OCI-LY3 (cell line): ENCODE measurements at regions not wholly inside any gene's neighbourhood (a gene's known extent, or its start where the extent isn't known, plus 50 kb on each side); places are given as distances from the start of the nearest gene placed in this dataset.

Experiments
- H2AFZ ChIP-seq: fragments of 200-600, 300-600 bp; shearing (Covaris generic); 2 replicates; pipeline ENCODE4 v1.6.0; 2014; ENCODE audit warnings: antibody characterized with exemption, low read depth, low read length
- H3K27ac ChIP-seq: fragments of 200-600, 300-600 bp; sonication (generic); 2 replicates; pipeline ENCODE4 v1.5.1; 2014; ENCODE audit warnings: mild to moderate bottlenecking, low read length, moderate library complexity, mixed read lengths
- H3K27me3 ChIP-seq: fragments of 200-600, 300-600 bp; sonication (generic); 2 replicates; pipeline ENCODE4 v1.6.1; 2014; ENCODE audit warnings: low read depth, low read length, mixed read lengths
- H3K36me3 ChIP-seq: fragments of 200-600, 300-600 bp; sonication (generic); replicated peaks from 2 replicates; pipeline ENCODE3; 2014; ENCODE audit warnings: low read depth, low read length, mixed read lengths
- H3K4me1 ChIP-seq: fragments of 300-600, 200-600 bp; sonication (generic); 2 replicates; pipeline ENCODE4 v1.6.1; 2014; ENCODE audit warnings: low read length, mixed read lengths
- H3K4me2 ChIP-seq: fragments of 200-600, 300-600 bp; sonication (generic); 2 replicates; pipeline ENCODE4 v1.6.1; 2014; ENCODE audit warnings: low read length, mixed read lengths
- H3K4me3 ChIP-seq: fragments of 300-600, 200-600 bp; sonication (generic); 2 replicates; pipeline ENCODE4 v1.5.1; 2014; ENCODE audit warnings: antibody characterized with exemption, mild to moderate bottlenecking, low read length, moderate library complexity
- H3K79me2 ChIP-seq: fragments of 300-600, 200-600 bp; shearing (Covaris generic); 2 replicates; pipeline ENCODE4 v1.6.1; 2014; ENCODE audit warnings: mild to moderate bottlenecking, low read length, mixed read lengths
- H3K9ac ChIP-seq: fragments of 300-600, 200-600 bp; shearing (Covaris generic); 2 replicates; pipeline ENCODE4 v1.6.0; 2014; ENCODE audit warnings: mild to moderate bottlenecking, low read length, moderate library complexity
- H3K9me3 ChIP-seq: fragments of 200-600, 300-600 bp; shearing (Covaris generic); 2 replicates; pipeline ENCODE4 v1.6.1; 2014; ENCODE audit warnings: low read length, mixed read lengths; ENCODE audit not compliant: insufficient read depth
- H4K20me1 ChIP-seq: fragments of 200-600, 300-600 bp; sonication (generic); 2 replicates; pipeline ENCODE4 v1.6.1; 2016; ENCODE audit warnings: low read length, mixed read lengths; ENCODE audit not compliant: insufficient read depth
- CTCF ChIP-seq: fragments of 200-600, 300-600 bp; sonication (generic); IDR thresholded peaks from 2 replicates; pipeline ENCODE4 v1.5.1; 2014; ENCODE audit warnings: antibody characterized with exemption, low read length, low read depth
- EZH2phosphoT487 ChIP-seq: fragments of 200-600 bp; shearing (Covaris generic); IDR thresholded peaks from 2 replicates; pipeline ENCODE4 v1.6.1; 2018; ENCODE audit warnings: antibody characterized with exemption, mixed run types, low read depth

GRCh38 chr19:28519952-28520861 is 692.7 kb downstream of the UQCRFS1 start:
- Histone ChIP-seq H3K4me2 (peak overlapping the region; percentile 38), H3K27ac (peak overlapping the region; percentile 50), H3K9ac (no peak overlapping the region)

GRCh38 chr19:28519218-28519779 is 693.7 kb downstream of the UQCRFS1 start:
- Histone ChIP-seq H3K79me2 (no peaks in the 10 kb centered on the region), H3K27me3 (no peaks in the 10 kb centered on the region), H3K9me3 (no peaks in the 10 kb centered on the region), H3K27ac (peak overlapping the region; percentile 50), H4K20me1 (no peaks in the 10 kb centered on the region), H3K4me2 (peak overlapping the region; percentile 38), H3K4me1 (peaks cover 21% of the 10 kb centered on the region), H2AFZ (peak overlapping the region; percentile 68), H3K36me3 (no peaks in the 10 kb centered on the region), H3K9ac (0 out of 2 replicates have a peak overlapping the region, but pooled peaks have one; percentile 6), H3K4me3 (no peak overlapping the region)
- TF ChIP-seq EZH2phosphoT487 (no peak), CTCF (no peak)

More at GRCh38 chr19:28519952-28520861, 692.7 kb downstream of the UQCRFS1 start:
- H3K36me3 ChIP-seq = no peaks in the 10 kb centered on the region
- peak overlapping the region; percentile 68 for H2AFZ ChIP-seq
- no peaks in the 10 kb centered on the region for H3K27me3 ChIP-seq
- no peaks in the 10 kb centered on the region for H3K9me3 ChIP-seq
- no peaks in the 10 kb centered on the region for H4K20me1 ChIP-seq
- H3K79me2 ChIP-seq = no peaks in the 10 kb centered on the region
- H3K4me1 ChIP-seq = peaks cover 21% of the 10 kb centered on the region
- TF ChIP-seq EZH2phosphoT487 (no peak), CTCF (no peak)
- H3K4me3 ChIP-seq = no peak overlapping the region

GRCh38 chr19:28516415-28516872 is 696.5 kb downstream of the UQCRFS1 start:
- Histone ChIP-seq H3K27me3 (no peaks in the 10 kb centered on the region), H3K4me1 (peaks cover 21% of the 10 kb centered on the region), H2AFZ (no peak overlapping the region), H3K4me3 (no peak overlapping the region), H3K36me3 (no peaks in the 10 kb centered on the region), H3K27ac (no peak overlapping the region), H3K9me3 (no peaks in the 10 kb centered on the region), H3K9ac (no peak overlapping the region), H3K4me2 (no peak overlapping the region), H3K79me2 (no peaks in the 10 kb centered on the region), H4K20me1 (no peaks in the 10 kb centered on the region)
- no peak for TF ChIP-seq CTCF
- TF ChIP-seq EZH2phosphoT487 = no peak

GRCh38 chr19:28514166-28514565 is 698.8 kb downstream of the UQCRFS1 start:
- H3K4me3 ChIP-seq = no peak overlapping the region
- H3K79me2 ChIP-seq = no peaks in the 10 kb centered on the region
- TF ChIP-seq EZH2phosphoT487 = no peak
- no peak for TF ChIP-seq CTCF
- H3K4me2 ChIP-seq = no peak overlapping the region
- H3K27me3 ChIP-seq = no peaks in the 10 kb centered on the region
- no peak overlapping the region for H2AFZ ChIP-seq
- H3K4me1 ChIP-seq = peaks cover 11% of the 10 kb centered on the region
- no peaks in the 10 kb centered on the region for H4K20me1 ChIP-seq
- no peaks in the 10 kb centered on the region for H3K9me3 ChIP-seq
- H3K9ac ChIP-seq = no peak overlapping the region
- H3K27ac ChIP-seq = no peak overlapping the region
- no peaks in the 10 kb centered on the region for H3K36me3 ChIP-seq
